ENCODE measurements at regions not wholly inside any gene's neighbourhood (a gene's known extent, or its start where the extent isn't known, plus 50 kb on each side); places are given as distances from the start of the nearest gene placed in this dataset.

- no peak for TF ChIP-seq CTCF (IDR thresholded peaks at IDR 0.05; ENCODE audit: low read length)
- TF ChIP-seq EZH2phosphoT487 (IDR thresholded peaks at IDR 0.05; ENCODE audit: low read length), result no peak
- TF ChIP-seq EZH2 (optimal IDR thresholded peaks at IDR 0.05; ENCODE audit: low read depth, low read length), result no peak
Observed at GRCh38 chr2:210965472-210965871, 409.1 kb downstream of the CPS1 start.
